ENCODE measurements at regions not wholly inside any gene's neighbourhood (a gene's known extent, or its start where the extent isn't known, plus 50 kb on each side); places are given as distances from the start of the nearest gene placed in this dataset.

DNA sequence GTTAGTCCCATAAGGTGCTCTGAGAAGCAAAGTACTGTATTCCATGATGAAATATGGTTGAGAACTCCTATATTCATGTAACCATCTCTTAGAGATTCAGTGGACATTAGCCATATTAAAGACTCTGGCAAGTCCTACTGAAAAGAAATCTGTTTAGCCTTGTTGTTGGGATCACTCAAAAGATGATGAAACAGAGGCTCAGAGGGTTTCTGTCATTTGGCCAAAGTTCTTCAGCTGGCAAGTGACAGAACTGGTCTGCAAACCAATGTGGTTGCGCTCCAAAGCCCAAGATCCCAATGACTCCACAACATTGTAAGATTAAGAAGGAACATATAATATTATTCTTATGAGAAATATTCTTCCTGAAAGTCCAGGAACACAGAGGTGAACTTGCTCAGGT is 462.9 kb downstream of the ACTL7B start:
- no peak for DNase-seq (ENCODE audit: low spot score)
- TF ChIP-seq CTCF (IDR thresholded peaks at IDR 0.05; ENCODE audit: extremely low read depth, insufficient read depth, missing control alignments): no peak
- in situ Hi-C loops (cut with MboI; ENCODE audit: low pct_unique_long_range_greater_than_20kb, low sequenced_read_pairs, unreplicated experiment): no loop called here

GRCh38 chr9:108389056-108389455 is 466.7 kb downstream of the ACTL7B start:
- no peak for DNase-seq (ENCODE audit: low spot score)
- in situ Hi-C loops (cut with MboI; ENCODE audit: low pct_unique_long_range_greater_than_20kb, low sequenced_read_pairs, unreplicated experiment): no loop called here
- TF ChIP-seq CTCF (IDR thresholded peaks at IDR 0.05; ENCODE audit: extremely low read depth, insufficient read depth, missing control alignments): no peak

GRCh38 chr9:108386859-108387384 is 468.9 kb downstream of the ACTL7B start:
- TF ChIP-seq CTCF (IDR thresholded peaks at IDR 0.05; ENCODE audit: extremely low read depth, insufficient read depth, missing control alignments): no peak
- in situ Hi-C loops (cut with MboI; ENCODE audit: low pct_unique_long_range_greater_than_20kb, low sequenced_read_pairs, unreplicated experiment): no loop called here
- no peak for DNase-seq (ENCODE audit: low spot score)

GRCh38 chr9:108386032-108386431 is 469.8 kb downstream of the ACTL7B start:
- DNase-seq (ENCODE audit: low spot score): no peak
- no peak for TF ChIP-seq CTCF (IDR thresholded peaks at IDR 0.05; ENCODE audit: extremely low read depth, insufficient read depth, missing control alignments)
- in situ Hi-C loops (cut with MboI; ENCODE audit: low pct_unique_long_range_greater_than_20kb, low sequenced_read_pairs, unreplicated experiment): no loop called here

DNA sequence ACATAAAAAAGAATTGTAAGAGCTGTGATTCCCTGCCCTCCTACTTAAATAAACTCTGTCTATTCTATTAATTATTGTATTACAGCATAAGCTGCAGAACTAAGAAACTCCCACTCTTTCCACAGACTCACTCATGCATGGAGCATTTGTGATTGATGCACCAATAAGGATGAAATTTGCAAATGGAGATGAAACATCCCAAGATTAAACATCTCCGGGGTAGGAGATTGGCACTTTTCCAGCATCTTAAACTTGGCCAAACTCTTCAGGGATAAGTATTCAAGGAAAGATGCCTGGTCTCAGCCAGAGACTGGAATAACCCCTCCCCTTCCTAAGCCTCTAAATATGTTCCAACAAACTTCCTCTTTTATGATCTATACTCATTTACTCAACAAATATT is 472.0 kb downstream of the ACTL7B start:
- TF ChIP-seq CTCF (IDR thresholded peaks at IDR 0.05; ENCODE audit: extremely low read depth, insufficient read depth, missing control alignments): no peak
- DNase-seq (ENCODE audit: low spot score): no peak
- in situ Hi-C loops (cut with MboI; ENCODE audit: low pct_unique_long_range_greater_than_20kb, low sequenced_read_pairs, unreplicated experiment): no loop called here

- no peak for DNase-seq (ENCODE audit: low spot score)
- in situ Hi-C loops (cut with MboI; ENCODE audit: low pct_unique_long_range_greater_than_20kb, low sequenced_read_pairs, unreplicated experiment): no loop called here
- TF ChIP-seq CTCF (IDR thresholded peaks at IDR 0.05; ENCODE audit: extremely low read depth, insufficient read depth, missing control alignments): no peak
Measured at GRCh38 chr9:108382310-108382709, 473.5 kb downstream of the ACTL7B start.

DNA sequence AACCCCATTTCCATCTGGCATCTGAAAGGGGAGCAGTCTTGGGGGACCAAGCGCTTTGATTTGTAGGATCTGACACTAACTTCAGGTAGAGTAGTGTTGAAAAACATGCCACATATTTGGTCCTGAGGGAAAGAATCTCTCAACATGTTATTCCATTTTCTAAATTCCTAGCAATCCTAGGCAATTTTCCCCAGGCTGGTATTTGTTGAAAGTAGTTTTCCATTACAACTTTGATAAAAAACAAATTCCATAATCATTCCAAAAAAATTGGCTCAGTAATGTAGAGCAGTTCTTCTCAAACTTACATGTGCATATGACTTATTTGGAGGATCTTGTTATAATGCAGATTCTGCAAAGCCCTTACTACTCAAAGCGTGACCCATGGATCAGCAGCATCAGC is 477.9 kb downstream of the ACTL7B start:
- DNase-seq (ENCODE audit: low spot score): no peak
- in situ Hi-C loops (cut with MboI; ENCODE audit: low pct_unique_long_range_greater_than_20kb, low sequenced_read_pairs, unreplicated experiment): no loop called here
- TF ChIP-seq CTCF (IDR thresholded peaks at IDR 0.05; ENCODE audit: extremely low read depth, insufficient read depth, missing control alignments): no peak
